ENCODE measurements at regions not wholly inside any gene's neighbourhood (a gene's known extent, or its start where the extent isn't known, plus 50 kb on each side); places are given as distances from the start of the nearest gene placed in this dataset.
"Not testable (repeated sequence)": the region's sequence is repeated elsewhere in the genome, so short reads cannot be mapped to it uniquely, and the experiment has no call there.

- peak; percentile 86 for DNase-seq (ENCODE audit: low read depth, low spot score)
Observed at GRCh38 chr1:29569971-29570634, 333.8 kb downstream of the PTPRU start.

- DNase-seq (ENCODE audit: low read depth, low spot score): no peak
Observed at GRCh38 chr1:29567257-29567656, 330.9 kb downstream of the PTPRU start.

- no peak for DNase-seq (ENCODE audit: low read depth, low spot score)
Observed at GRCh38 chr1:29565490-29565889, 329.2 kb downstream of the PTPRU start.

GRCh38 chr1:29563571-29563970, 327.2 kb downstream of the PTPRU start:
- DNase-seq (ENCODE audit: low read depth, low spot score): no peak

GRCh38 chr1:29563092-29563491, 326.8 kb downstream of the PTPRU start:
- no peak for DNase-seq (ENCODE audit: low read depth, low spot score)

- DNase-seq (ENCODE audit: low read depth, low spot score): no peak
Observed at GRCh38 chr1:29559056-29559455, 322.7 kb downstream of the PTPRU start.

- DNase-seq (ENCODE audit: low read depth, low spot score): no peak
Observed at GRCh38 chr1:29557701-29558600, 321.6 kb downstream of the PTPRU start.

- no peak for DNase-seq (ENCODE audit: low read depth, low spot score)
Observed at GRCh38 chr1:29557066-29557465, 320.7 kb downstream of the PTPRU start.

- DNase-seq (ENCODE audit: low read depth, low spot score): no peak
Observed at GRCh38 chr1:29556657-29557056, 320.3 kb downstream of the PTPRU start.

GRCh38 chr1:29555043-29555620, 318.8 kb downstream of the PTPRU start:
- no peak for DNase-seq (ENCODE audit: low read depth, low spot score)

- DNase-seq (ENCODE audit: low read depth, low spot score): no peak
Observed at GRCh38 chr1:29554208-29554778, 318.0 kb downstream of the PTPRU start.

- no peak for DNase-seq (ENCODE audit: low read depth, low spot score)
Observed at GRCh38 chr1:29551123-29551936, 315.0 kb downstream of the PTPRU start.

- DNase-seq (ENCODE audit: low read depth, low spot score): no peak
Observed at GRCh38 chr1:29550119-29550841, 314.0 kb downstream of the PTPRU start.

- DNase-seq (ENCODE audit: low read depth, low spot score): not testable (repeated sequence)
Observed at GRCh38 chr1:29549728-29550118, 313.4 kb downstream of the PTPRU start.

- no peak for DNase-seq (ENCODE audit: low read depth, low spot score)
Observed at GRCh38 chr1:29549001-29549400, 312.7 kb downstream of the PTPRU start.

- DNase-seq (ENCODE audit: low read depth, low spot score): no peak
Observed at GRCh38 chr1:29548091-29548490, 311.8 kb downstream of the PTPRU start.

- no peak for DNase-seq (ENCODE audit: low read depth, low spot score)
Observed at GRCh38 chr1:29547300-29547699, 311.0 kb downstream of the PTPRU start.

- no peak for DNase-seq (ENCODE audit: low read depth, low spot score)
Observed at GRCh38 chr1:29546496-29546895, 310.2 kb downstream of the PTPRU start.

GRCh38 chr1:29544406-29544805, 308.1 kb downstream of the PTPRU start:
- no peak for DNase-seq (ENCODE audit: low read depth, low spot score)

- DNase-seq (ENCODE audit: low read depth, low spot score): no peak
Observed at GRCh38 chr1:29543586-29543985, 307.3 kb downstream of the PTPRU start.

- DNase-seq (ENCODE audit: low read depth, low spot score): peak; percentile 52
Observed at GRCh38 chr1:29542548-29542947, 306.2 kb downstream of the PTPRU start.

Data from astrocyte of the hippocampus (primary cell).